ENCODE measurements at regions not wholly inside any gene's neighbourhood (a gene's known extent, or its start where the extent isn't known, plus 50 kb on each side); places are given as distances from the start of the nearest gene placed in this dataset.

DNA sequence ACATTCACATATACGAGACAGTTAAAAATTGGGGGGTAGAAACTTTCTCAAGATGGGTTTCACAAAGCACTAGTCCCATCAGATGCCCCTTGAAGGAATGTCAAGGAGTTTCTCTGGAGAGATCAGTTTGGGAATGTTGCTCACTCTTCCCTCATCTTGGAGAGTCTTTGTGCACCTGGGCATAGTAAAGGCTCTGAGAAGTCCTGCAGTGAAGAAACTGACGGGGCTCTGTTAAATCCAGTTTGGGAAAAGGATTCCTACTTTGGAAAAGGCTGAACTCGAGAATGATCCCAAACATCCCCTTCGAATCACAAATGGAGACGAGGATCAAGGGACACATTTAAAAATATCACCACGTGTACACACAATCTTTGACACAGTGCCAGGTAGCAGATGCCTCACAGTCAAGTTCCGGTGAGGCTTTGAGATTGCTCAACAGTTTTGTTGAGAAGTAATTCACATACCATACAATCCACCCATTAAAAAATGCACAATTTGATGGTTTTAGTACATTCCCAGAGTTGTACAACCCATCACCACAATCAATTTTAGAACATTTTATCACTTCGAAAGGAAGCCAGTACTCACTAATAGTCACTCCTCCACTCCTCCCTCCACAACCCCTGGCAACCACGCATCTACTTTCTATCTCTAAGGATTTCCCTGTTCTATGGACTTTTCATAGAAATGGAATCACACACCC, 203.4 kb upstream of the FOXF1 start:
- no peak for DNase-seq (ENCODE audit: low read depth)
- TF ChIP-seq, protein P1, sequence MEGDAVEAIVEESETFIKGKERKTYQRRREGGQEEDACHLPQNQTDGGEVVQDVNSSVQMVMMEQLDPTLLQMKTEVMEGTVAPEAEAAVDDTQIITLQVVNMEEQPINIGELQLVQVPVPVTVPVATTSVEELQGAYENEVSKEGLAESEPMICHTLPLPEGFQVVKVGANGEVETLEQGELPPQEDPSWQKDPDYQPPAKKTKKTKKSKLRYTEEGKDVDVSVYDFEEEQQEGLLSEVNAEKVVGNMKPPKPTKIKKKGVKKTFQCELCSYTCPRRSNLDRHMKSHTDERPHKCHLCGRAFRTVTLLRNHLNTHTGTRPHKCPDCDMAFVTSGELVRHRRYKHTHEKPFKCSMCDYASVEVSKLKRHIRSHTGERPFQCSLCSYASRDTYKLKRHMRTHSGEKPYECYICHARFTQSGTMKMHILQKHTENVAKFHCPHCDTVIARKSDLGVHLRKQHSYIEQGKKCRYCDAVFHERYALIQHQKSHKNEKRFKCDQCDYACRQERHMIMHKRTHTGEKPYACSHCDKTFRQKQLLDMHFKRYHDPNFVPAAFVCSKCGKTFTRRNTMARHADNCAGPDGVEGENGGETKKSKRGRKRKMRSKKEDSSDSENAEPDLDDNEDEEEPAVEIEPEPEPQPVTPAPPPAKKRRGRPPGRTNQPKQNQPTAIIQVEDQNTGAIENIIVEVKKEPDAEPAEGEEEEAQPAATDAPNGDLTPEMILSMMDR (IDR thresholded peaks at IDR 0.05; ENCODE audit: low read depth, low read length, missing control alignments): no peak
- H3K4me3 ChIP-seq (ENCODE audit: low read depth, low read length): no peak overlapping the region

DNA sequence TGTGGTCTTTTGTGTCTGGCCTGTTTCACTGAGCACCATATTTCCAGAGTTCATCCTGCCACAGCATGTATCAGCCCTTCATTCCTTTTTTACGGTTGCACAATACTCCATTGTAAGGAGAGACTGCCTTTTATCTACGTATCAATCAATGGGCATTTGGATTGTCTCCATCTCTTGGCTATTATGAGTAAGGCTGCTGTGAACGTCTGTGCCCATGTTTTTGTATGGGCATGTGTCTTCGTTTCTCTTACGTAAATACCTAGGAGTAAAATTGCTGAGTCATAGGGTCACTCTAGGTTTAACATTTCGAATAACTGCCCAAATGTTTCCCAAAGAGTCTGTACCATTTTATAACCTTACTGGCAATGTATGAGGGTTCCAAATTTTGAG, 202.8 kb upstream of the FOXF1 start:
- no peak for DNase-seq (ENCODE audit: low read depth)
- H3K4me3 ChIP-seq (ENCODE audit: low read depth, low read length): no peak overlapping the region
- TF ChIP-seq, protein P1 (IDR thresholded peaks at IDR 0.05; ENCODE audit: low read depth, low read length, missing control alignments): no peak

DNA sequence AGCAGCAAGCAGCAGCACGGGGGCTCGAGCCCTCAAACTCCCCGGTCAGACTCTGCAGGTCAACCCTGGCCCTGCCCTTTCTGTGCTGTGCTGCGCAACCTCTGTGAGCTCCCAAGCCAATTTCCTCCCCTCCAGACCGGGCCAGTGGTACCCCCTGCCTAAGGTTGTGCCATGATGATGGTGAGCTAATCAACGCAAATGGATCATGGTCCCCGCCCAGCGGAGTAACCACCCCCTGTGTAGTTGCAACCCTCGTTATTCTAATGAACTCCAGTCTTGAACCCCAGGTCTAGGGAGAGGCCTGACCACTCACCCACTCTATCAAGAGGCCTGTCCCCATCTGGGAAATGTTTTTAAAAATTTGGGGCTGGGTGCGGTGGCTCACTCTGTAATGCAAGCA, 201.8 kb upstream of the FOXF1 start:
- DNase-seq (ENCODE audit: low read depth): no peak
- no peak overlapping the region for H3K4me3 ChIP-seq (ENCODE audit: low read depth, low read length)
- TF ChIP-seq, protein P1 (IDR thresholded peaks at IDR 0.05; ENCODE audit: low read depth, low read length, missing control alignments): no peak

DNA sequence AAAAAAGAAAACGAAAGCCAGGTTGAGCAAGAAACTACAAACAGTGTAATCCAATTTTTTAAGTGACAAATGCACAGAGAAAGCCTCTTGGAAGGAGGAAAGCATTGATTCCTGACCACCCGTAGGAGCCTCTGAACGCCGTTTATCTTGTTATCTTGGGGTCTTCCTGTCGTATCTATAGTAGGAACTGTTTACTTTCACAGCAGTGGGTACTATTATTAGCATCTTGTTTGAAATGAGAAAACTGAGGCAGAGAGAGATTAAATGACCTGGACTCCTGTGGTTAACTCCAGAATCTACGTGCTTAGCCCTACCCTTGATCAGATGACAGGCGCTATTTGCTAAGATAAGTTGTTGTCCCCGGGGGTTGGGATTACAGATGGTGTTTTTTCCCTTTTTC, 196.7 kb upstream of the FOXF1 start:
- DNase-seq (ENCODE audit: low read depth): no peak
- no peak overlapping the region for H3K4me3 ChIP-seq (ENCODE audit: low read depth, low read length)
- TF ChIP-seq, protein P1 (IDR thresholded peaks at IDR 0.05; ENCODE audit: low read depth, low read length, missing control alignments): no peak

DNA sequence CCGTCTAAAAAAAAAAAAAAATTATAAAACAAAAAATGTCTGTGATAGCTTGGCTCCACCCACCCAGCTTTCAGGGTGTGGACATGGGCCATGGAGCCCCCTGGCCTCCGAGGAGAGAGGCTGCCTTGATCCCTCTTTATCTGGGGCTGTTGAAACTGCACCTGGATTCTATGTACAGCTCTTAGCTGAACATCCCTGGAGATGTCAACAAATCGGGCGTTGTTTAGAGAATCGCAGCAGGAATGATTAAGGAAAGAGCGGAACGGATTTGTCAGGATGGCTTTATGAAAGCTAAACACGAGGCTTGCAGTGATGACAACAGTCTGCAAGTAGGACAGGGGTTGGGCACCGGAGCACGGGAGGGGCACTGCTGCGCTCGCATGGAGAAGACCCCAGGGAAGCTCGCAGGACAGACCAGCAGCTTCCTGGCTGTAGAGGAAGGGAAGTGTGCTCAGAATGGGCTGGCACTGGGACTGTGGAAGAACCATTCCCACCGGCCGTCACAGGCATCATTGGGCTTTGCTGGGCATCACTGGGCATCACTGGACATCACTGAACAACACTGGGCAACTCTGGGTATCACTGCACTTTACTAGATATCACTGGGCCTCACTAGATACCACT, 195.8 kb upstream of the FOXF1 start:
- H3K4me3 ChIP-seq (ENCODE audit: low read depth, low read length): no peak overlapping the region
- TF ChIP-seq, protein P1 (IDR thresholded peaks at IDR 0.05; ENCODE audit: low read depth, low read length, missing control alignments): no peak
- DNase-seq (ENCODE audit: low read depth): no peak

DNA sequence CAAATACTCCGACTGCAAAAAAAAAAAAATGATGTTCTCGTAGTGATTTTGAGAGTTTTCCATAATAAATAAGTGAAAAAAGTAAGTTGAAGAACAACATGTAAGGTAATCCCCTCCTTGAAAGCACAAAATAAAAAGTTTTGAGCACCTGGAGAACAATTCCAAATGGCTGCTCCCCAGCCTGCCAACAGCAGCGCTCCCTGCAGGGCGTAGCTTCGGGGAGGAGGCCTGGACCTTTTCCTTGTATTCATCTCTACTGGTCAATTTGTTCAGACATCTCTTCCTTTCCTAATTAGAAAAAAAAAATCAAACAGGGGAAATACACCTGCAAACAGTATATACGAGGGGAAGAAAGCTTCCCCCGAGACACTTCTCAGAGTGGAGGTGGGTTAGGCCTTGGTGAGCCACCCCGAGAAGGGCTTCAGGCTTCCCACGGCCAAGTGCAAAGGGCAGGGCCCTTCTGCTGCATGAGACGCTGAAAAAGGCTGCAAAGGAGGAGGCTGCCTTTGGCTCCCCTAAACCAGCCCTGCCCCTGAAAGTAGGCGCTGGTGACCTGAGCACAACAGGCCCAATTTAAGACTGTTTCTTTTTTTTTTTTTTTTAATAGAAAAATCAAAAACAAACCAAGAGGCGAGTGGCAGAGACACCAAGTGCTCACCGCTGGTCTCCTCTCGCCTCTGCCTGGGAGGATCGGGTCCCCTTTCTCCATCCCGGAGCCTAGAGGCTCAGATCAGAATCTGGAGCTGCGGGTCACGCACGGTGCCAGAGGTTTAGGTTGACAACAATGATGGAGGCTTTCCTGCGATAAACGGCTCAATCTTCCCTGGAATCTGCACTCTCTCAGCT, 193.1 kb upstream of the FOXF1 start:
- no peak for DNase-seq (ENCODE audit: low read depth)
- H3K4me3 ChIP-seq (ENCODE audit: low read depth, low read length): no peak overlapping the region
- TF ChIP-seq, protein P1 (IDR thresholded peaks at IDR 0.05; ENCODE audit: low read depth, low read length, missing control alignments): no peak

Data from GM12864 (cell line).